NT2/D1 (cell line): ENCODE measurements at regions not wholly inside any gene's neighbourhood (a gene's known extent, or its start where the extent isn't known, plus 50 kb on each side); places are given as distances from the start of the nearest gene placed in this dataset.

Source experiments
- DNase-seq: peaks from one replicate; pipeline ENCODE4 v3.0.0-alpha.2; 2011; ENCODE audit warnings: low read depth, low spot score
- H3K27me3 ChIP-seq: 2 replicates; pipeline ENCODE4 v1.6.0; 2011; ENCODE audit warnings: mild to moderate bottlenecking; ENCODE audit not compliant: insufficient read length, insufficient read depth
- H3K36me3 ChIP-seq: 2 replicates; pipeline ENCODE4 v1.6.1; 2011; ENCODE audit warnings: mild to moderate bottlenecking, low read length, mixed read lengths; ENCODE audit not compliant: insufficient read depth, insufficient read length
- H3K4me1 ChIP-seq: 2 replicates; pipeline ENCODE4 v1.5.1; 2011; ENCODE audit not compliant: insufficient read depth, insufficient read length
- H3K4me3 ChIP-seq: 2 replicates; pipeline ENCODE4 v1.5.1; 2011; ENCODE audit warnings: low read depth; ENCODE audit not compliant: insufficient read length
- H3K9ac ChIP-seq: 2 replicates; pipeline ENCODE4 v1.6.0; 2011; ENCODE audit warnings: low read depth; ENCODE audit not compliant: insufficient read length
- H3K9me3 ChIP-seq: 2 replicates; pipeline ENCODE4 v1.5.1; 2011; ENCODE audit warnings: mild to moderate bottlenecking, low read length; ENCODE audit not compliant: insufficient read depth
- SUZ12 ChIP-seq: IDR thresholded peaks from 2 replicates; pipeline ENCODE4 v1.6.1; 2011; ENCODE audit not compliant: insufficient read length, insufficient read depth; ENCODE audit errors: extremely low read depth
- YY1 ChIP-seq: IDR thresholded peaks from 2 replicates; pipeline ENCODE4 v1.6.1; 2011; ENCODE audit not compliant: insufficient read length, insufficient read depth
- ZNF274 ChIP-seq: IDR thresholded peaks from 2 replicates; pipeline ENCODE4 v1.6.1; 2011; ENCODE audit warnings: mild to moderate bottlenecking, low read depth, low read length

- no peaks in the 10 kb centered on the region for H3K4me1 ChIP-seq
- H3K4me3 ChIP-seq, result no peak overlapping the region
- DNase-seq, result no peak
- no peaks in the 10 kb centered on the region for H3K9me3 ChIP-seq
- H3K9ac ChIP-seq, result no peak overlapping the region
- H3K36me3 ChIP-seq, result no peaks in the 10 kb centered on the region
- H3K27me3 ChIP-seq, result no peaks in the 10 kb centered on the region
- TF ChIP-seq ZNF274 (no peak), SUZ12 (no peak), YY1 (no peak)
These were observed 79.7 kb upstream of the CDIN1 start for GRCh38 chr15:36499412-36500389.

GRCh38 chr15:36501063-36501678, 78.3 kb upstream of the CDIN1 start:
- TF ChIP-seq SUZ12 (no peak), YY1 (no peak), ZNF274 (no peak)
- H3K4me1 ChIP-seq, result no peaks in the 10 kb centered on the region
- no peaks in the 10 kb centered on the region for H3K9me3 ChIP-seq
- no peaks in the 10 kb centered on the region for H3K36me3 ChIP-seq
- H3K27me3 ChIP-seq, result no peaks in the 10 kb centered on the region
- no peak overlapping the region for H3K9ac ChIP-seq
- DNase-seq, result peak; percentile 48
- no peak overlapping the region for H3K4me3 ChIP-seq

GRCh38 chr15:36502509-36502908, 76.9 kb upstream of the CDIN1 start:
- H3K36me3 ChIP-seq, result no peaks in the 10 kb centered on the region
- TF ChIP-seq YY1 (no peak), ZNF274 (no peak), SUZ12 (no peak)
- no peaks in the 10 kb centered on the region for H3K4me1 ChIP-seq
- no peak overlapping the region for H3K4me3 ChIP-seq
- no peak for DNase-seq
- no peak overlapping the region for H3K9ac ChIP-seq
- no peaks in the 10 kb centered on the region for H3K9me3 ChIP-seq
- H3K27me3 ChIP-seq, result no peaks in the 10 kb centered on the region

GRCh38 chr15:36506733-36507356, 72.6 kb upstream of the CDIN1 start:
- no peak overlapping the region for H3K9ac ChIP-seq
- H3K4me3 ChIP-seq, result no peak overlapping the region
- no peaks in the 10 kb centered on the region for H3K36me3 ChIP-seq
- H3K27me3 ChIP-seq, result no peaks in the 10 kb centered on the region
- no peak for DNase-seq
- TF ChIP-seq SUZ12 (no peak), YY1 (no peak), ZNF274 (no peak)
- H3K9me3 ChIP-seq, result no peaks in the 10 kb centered on the region
- no peaks in the 10 kb centered on the region for H3K4me1 ChIP-seq

GRCh38 chr15:36507458-36507857, 72.0 kb upstream of the CDIN1 start:
- DNase-seq, result no peak
- Histone ChIP-seq H3K27me3 (no peaks in the 10 kb centered on the region), H3K36me3 (no peaks in the 10 kb centered on the region), H3K4me1 (no peaks in the 10 kb centered on the region), H3K4me3 (no peak overlapping the region), H3K9me3 (no peaks in the 10 kb centered on the region), H3K9ac (no peak overlapping the region)
- TF ChIP-seq SUZ12, result no peak
- no peak for TF ChIP-seq ZNF274
- TF ChIP-seq YY1, result no peak

GRCh38 chr15:36511594-36511993, 67.8 kb upstream of the CDIN1 start:
- TF ChIP-seq SUZ12 (no peak), YY1 (no peak), ZNF274 (no peak)
- H3K9me3 ChIP-seq, result no peaks in the 10 kb centered on the region
- DNase-seq, result no peak
- H3K9ac ChIP-seq, result no peak overlapping the region
- H3K4me3 ChIP-seq, result no peak overlapping the region
- no peaks in the 10 kb centered on the region for H3K36me3 ChIP-seq
- H3K27me3 ChIP-seq, result no peaks in the 10 kb centered on the region
- H3K4me1 ChIP-seq, result no peaks in the 10 kb centered on the region

GRCh38 chr15:36517758-36518157, 61.7 kb upstream of the CDIN1 start:
- TF ChIP-seq YY1 (no peak), ZNF274 (no peak), SUZ12 (no peak)
- Histone ChIP-seq H3K4me1 (no peaks in the 10 kb centered on the region), H3K27me3 (no peaks in the 10 kb centered on the region), H3K36me3 (no peaks in the 10 kb centered on the region), H3K4me3 (no peak overlapping the region), H3K9ac (no peak overlapping the region), H3K9me3 (no peaks in the 10 kb centered on the region)
- DNase-seq, result no peak
